NCI-H1048 (cell line): ENCODE measurements at regions not wholly inside any gene's neighbourhood (a gene's known extent, or its start where the extent isn't known, plus 50 kb on each side); places are given as distances from the start of the nearest gene placed in this dataset.

Experiments
- DNase-seq: peaks from one replicate; lab custom pipeline; 2025; lab: John Stamatoyannopoulos, UW

DNA sequence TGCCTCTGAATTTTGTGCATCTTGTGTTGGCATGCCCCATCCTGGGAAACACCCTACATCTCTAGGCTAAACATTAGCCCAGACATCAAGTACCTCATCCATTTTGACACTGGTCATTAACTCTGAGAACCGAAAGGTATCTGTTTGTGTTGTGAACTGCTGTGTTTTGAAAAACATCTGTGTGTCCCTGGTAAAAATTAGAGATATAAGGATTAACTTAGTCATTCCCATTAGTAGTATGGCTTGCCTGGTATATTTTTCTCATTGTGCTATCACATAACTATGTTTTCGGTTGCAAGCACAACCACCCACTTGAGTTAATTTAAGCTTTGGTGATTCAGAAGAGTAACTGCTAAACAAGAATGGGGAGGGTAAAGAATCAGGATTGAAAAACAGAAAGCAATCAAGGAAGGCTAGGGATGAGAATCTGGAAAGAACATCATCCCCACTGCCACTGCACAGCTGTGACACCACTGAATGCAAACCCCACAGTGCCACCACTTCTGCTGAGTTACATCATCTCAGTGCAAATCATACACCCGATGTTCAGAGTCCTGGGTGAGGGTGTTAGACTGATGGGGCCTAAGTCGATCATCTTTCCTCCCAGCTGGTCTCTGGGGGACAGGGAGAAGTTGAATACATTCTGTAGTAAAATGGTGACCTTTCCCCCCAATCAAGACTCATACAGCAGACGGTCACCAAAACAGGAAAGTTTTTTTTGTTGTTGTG is 234.0 kb downstream of the EPHA4 start:
- DNase-seq: no peak

DNA sequence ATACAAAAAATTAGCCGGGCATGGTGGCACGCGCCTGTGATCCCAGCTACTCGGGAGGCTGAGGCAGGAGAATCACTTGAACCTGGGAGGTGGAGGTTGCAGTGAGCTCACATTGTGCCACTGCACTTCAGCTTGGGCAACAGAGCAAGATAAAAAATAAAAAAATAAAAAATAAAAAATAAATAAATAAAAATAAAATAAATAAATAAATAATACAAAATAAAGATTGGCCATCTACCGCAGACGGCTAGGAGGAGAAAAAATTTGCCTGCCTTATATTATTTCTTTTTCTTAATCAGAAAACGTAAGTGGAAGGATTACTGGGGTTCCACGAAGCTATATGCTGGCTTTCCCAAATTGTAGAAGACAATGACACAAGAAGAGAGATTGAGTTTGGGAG is 229.7 kb downstream of the EPHA4 start:
- DNase-seq: no peak

GRCh38 chr2:221343524-221343923 is 228.6 kb downstream of the EPHA4 start:
- DNase-seq: no peak

GRCh38 chr2:221345516-221345915 is 226.6 kb downstream of the EPHA4 start:
- DNase-seq: no peak

- no peak for DNase-seq
Measured at GRCh38 chr2:221346411-221346810, 225.7 kb downstream of the EPHA4 start.

DNA sequence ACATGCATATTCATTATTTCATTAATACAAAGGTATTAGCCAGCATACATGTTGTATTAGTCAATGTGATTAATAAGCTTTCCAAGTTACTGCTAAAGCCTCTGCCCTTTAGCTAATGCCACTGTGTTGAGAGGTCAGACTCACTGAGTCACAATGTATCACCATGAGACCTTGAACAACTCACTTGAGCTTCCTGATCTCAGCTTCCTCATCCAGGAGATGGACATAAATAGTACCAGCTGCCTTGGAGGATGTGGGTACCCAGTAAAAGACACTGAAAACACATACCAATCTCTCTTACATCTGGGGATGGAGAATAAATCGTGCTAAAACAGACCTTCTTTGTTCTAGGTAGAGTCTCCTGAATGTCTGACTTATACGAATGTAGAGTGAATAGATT is 224.6 kb downstream of the EPHA4 start:
- no peak for DNase-seq

DNA sequence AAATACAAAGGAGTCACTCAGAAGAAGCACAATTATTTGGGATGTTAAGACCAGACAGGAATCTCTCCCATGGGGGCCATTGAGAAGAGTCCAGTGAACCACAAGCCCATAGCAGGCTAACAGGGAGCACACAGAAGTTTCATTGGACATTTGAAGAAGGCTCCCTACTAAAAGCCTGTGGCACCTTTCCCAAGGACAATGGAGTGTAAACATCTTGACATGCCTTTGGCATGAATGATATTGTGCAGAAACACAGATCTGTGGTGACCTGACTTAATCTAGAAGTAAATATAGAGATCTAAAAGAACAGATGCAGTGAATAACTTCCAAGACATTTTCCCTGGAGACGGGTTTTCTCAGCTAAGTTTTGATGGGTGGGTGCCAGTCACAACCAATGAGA is 221.5 kb downstream of the EPHA4 start:
- DNase-seq: no peak

DNA sequence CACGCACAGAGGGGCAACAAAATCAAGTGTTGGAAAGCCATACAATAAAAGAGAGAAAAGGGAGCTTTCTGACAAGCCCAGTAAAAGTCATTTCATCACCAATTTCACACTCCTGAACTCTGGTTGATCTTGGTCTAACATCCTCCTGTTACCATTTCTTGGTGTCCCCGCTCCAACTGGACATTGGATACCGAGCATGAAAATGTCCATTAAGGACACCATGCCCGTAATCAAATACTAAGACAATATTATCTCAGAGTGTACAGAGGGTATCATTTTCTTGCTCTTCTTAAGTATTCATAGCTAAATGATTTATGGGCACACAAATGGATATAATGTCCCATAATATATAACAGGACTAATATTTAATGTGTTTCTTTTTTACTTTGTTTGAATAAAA is 218.9 kb downstream of the EPHA4 start:
- no peak for DNase-seq

GRCh38 chr2:221360312-221360711 is 211.8 kb downstream of the EPHA4 start:
- no peak for DNase-seq

- DNase-seq: no peak
Measured at GRCh38 chr2:221360742-221361141, 211.4 kb downstream of the EPHA4 start.

GRCh38 chr2:221361633-221362032 is 210.5 kb downstream of the EPHA4 start:
- no peak for DNase-seq

DNA sequence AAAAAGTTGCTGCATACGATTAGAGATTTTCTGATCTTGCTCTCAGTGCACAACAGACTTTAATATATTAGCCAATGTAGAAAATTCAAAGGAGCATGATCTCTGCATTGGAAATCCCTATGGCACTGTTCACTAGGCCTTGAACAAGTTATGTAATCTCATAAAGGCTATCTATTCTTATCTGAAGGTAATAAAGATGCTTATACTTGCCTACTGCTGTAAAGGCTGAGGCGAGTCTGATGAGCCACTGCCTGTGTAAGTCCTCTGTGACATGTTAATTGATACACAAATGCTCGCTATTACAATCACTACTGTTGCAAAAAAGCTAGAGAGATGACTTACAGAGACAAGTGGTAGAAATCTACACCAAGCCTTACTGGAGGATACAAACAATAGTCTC is 207.4 kb downstream of the EPHA4 start:
- no peak for DNase-seq
